Central memory CD4-positive, alpha-beta T cell (primary cell): ENCODE measurements at regions not wholly inside any gene's neighbourhood (a gene's known extent, or its start where the extent isn't known, plus 50 kb on each side); places are given as distances from the start of the nearest gene placed in this dataset.
"Not testable (repeated sequence)": the region's sequence is repeated elsewhere in the genome, so short reads cannot be mapped to it uniquely, and the experiment has no call there.

Experiments
- DNase-seq: peaks from one replicate; pipeline ENCODE4 v3.0.0; 2022

DNA sequence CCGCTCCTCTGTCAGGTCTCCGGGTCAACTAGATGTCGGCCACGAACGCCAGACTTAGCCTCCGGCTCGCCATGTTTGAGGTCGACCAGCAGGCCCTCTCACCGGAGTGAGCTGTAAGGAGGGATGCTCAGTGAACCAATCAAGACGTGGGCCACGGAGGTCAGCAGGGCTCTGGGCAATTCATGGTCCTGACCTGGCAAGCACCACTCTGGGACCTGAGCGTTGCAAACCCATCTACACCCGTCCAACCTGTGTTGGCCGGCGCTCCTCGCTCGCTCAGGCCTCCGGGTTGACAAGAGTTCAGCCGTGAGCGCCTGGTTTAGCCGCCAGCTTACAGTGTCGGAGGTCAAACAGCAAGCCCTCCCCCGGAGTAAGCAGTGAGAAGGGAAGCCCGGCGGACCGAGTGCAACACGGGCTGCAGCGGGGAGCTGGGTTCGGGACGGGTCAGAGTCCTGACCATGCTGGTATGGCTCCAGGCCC, 1361.9 kb downstream of the UQCRFS1 start:
- no peak for DNase-seq

DNA sequence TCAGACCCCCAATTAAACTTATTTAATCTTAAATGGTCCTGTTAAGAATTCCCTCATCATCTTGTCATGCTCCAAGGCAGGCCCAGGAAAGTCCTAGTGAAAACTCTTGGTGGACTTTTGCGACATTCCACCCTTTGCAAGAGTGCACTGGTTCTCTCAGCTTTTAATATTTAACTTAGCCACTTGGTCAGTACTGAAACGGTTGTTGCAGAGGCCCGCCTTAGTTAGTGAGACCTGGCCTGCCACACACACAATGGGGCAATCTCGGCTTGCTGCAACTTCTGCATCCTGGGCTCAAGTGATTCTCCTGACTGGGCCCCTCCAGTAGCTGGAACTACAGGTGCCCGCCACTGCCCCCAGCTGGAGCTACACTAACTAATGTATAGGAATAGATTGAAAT, 1366.0 kb downstream of the UQCRFS1 start:
- DNase-seq = no peak

DNA sequence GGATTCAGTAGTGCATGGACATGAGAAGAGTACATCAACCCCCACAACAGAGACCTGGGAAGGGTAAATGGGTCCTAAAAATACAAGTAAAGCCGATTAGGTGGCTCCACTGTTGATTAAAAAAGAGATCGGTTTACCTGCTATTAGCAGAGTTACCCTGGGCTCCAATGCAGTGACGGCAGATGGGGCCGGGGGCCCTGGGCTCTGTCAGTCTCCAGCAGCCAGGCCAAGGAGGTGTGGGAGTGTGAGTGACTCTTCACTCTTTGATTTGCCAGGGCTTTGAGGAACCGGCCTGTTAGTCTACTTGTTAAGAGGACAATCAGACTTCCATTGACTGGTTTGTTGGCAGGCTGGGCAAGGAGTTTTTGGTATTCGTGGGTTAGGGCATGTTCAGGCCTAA, 1368.7 kb downstream of the UQCRFS1 start:
- DNase-seq = no peak

DNA sequence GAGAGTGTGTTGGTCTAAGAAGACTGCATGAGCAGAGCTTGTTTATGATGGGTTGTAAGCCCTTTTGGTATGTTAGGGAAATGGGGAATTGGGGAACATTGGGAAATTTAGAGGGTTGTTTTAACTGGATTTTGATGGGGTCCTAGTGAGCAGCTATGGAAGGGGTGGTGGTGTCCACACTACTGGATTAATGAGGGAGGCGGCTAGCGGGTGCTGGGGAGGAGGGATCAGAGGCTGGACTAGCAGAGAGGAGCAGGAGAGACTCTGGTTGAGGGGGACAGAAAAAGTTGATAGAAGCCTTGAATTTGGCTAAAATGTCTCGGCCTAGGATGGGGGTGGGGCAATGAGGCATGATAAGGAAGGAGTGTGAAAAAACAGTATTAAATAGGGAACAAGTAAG, 1369.1 kb downstream of the UQCRFS1 start:
- no peak for DNase-seq

DNA sequence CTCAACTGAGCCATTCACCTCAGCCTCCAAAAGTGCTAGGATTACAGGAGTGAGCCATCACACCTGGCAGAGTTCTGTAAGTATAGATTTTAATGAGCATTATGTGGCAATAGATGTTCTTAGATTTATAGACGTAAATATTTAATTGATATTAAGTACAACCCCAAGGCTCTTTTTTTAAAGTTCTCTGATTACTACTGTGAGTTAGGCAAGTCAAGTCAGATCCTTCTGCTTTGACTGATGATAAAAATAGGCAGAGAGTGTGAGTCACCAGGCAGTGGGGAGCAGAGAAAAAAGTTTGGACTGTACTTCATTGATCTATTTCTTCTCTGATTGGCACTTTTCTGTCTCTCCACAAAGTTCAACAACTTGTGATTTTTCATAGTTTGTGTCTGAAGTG, 1379.9 kb downstream of the UQCRFS1 start:
- no peak for DNase-seq

DNA sequence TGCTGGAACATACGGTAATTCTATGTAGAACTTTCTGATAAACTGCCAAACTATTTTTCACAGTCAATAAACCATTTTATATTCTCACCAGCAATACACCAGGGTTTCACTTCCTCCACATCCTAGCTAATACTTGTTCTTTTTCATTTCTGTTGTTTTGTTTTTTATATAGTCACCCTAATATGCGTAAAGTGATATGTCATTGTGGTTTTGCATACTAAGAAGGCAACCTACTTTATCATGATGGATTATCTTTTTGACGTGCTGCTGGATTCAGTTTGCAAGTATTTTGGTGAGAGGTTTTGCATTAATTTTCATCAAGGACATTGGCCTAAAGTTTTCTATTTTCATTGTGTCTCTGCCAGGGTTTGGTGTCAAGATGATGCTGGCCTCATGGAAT, 1384.1 kb downstream of the UQCRFS1 start:
- DNase-seq = no peak

DNA sequence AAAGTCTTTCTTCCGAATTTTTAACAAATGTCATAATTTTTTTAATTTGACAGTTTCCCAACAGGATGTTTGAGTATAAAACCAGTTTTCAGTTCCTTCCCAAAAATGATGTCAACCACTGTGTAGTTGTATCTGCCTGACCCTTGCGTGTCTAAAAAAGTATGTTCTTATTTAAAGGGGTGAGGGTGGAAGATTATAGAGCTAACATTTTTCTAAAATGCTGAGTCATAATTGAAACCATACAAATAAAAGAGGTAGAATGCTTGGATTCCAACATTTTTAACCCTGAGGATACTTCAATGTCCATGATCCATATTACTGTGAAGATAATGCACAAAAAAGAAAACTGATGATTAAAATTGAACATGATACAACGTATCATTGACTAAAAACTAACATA, 1388.8 kb downstream of the UQCRFS1 start:
- DNase-seq = no peak

DNA sequence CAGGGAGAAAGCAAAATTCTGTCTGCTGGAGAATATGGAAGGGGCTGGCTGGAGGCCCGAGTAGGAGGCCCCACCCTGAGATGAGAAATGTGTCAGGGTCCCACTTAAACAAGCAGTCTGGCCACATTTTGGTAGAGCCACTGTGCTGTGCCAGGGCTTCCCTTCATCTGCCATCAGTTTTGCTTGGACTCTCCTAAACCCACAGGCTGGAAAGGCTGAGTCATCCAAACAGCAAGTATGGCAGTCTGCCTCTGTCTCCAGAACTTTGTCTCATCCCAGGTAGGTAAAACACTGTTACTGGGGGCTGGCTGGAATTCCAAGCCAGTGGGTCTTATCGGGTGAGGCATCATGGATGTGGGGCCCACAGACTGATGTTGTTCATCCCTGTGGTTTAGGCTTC, 1390.6 kb downstream of the UQCRFS1 start:
- DNase-seq = no peak

DNA sequence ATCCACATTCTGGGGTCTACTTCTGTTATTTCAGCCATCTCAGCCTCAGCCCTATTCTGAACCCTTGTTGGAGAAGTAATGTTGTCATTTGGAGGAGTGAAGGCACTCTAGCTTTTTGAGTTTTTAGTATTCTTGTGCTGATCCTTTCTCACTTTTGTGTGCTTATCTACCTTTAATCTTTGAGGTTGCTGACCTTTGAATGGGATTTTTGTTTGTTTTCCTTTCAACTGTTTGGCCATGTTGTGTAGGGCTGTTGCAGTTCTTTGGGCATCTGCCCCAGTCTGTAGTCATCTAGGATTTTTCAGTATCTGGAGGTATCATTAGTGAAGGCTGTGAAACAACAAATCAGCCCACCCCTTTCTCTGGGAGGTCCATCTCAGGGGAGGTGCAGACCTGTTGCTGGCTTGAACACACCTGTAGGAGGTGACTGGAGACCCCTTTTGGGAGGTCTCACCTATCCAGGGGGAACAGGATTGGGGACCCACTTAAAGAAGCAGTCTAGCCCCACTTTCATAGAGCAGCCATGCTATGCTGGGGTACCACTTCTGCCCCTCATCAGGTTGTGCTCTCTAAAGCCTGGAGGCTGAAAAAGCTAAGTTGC, 1391.4 kb downstream of the UQCRFS1 start:
- DNase-seq = no peak

DNA sequence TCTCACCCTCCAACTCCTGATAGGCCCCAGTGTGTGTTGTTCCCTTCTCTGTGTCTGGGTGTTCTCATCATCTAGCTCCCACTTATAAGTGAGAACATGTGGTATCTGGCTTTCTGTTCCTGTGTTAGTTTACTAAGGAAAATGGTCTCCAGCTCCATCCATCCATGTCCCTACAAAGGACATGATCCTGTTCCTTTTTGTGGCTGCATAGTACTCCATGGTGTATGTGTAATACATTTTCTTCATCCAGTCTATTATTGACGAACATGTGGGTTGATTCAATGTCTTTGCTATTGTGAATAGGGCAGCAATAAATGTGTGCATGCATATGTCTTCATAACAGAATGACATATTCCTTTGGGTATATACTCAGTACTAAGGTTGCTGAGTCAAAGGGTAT, 1397.0 kb downstream of the UQCRFS1 start:
- no peak for DNase-seq

DNA sequence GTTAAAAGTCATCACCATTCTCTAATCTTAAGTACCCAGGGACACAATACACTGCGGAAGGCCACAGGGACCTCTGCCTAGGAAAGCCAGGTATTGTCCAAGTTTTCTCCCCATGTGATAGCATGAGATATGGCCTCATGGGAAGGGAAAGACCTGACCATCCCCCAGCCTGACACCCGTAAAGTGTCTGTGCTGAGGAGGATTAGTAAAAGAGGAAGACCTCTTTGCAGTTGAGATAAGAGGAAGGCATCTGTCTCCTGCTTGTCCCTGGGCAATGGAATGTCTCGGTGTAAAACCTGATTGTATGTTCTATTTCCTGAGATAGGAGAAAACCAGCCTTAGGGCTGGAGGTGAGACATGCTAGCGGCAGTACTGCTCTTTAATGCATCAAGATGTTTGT, 1398.1 kb downstream of the UQCRFS1 start:
- DNase-seq = not testable (repeated sequence)

DNA sequence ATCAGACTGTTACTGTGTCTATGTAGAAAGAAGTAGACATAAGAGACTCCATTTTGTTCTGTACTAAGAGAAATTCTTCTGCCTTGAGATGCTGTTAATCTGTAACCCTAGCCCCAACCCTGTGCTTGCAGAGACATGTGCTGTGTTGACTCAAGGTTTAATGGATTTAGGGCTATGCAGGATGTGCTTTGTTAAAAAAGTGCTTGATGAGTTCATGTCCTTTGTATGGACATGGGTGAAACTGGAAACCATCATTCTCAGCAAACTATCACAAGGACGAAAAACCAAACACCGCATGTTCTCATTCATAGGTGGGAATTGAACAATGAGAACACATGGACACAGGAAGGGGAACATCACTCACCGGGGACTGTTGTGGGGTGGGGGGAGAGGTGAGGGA, 1398.7 kb downstream of the UQCRFS1 start:
- DNase-seq = not testable (repeated sequence)

DNA sequence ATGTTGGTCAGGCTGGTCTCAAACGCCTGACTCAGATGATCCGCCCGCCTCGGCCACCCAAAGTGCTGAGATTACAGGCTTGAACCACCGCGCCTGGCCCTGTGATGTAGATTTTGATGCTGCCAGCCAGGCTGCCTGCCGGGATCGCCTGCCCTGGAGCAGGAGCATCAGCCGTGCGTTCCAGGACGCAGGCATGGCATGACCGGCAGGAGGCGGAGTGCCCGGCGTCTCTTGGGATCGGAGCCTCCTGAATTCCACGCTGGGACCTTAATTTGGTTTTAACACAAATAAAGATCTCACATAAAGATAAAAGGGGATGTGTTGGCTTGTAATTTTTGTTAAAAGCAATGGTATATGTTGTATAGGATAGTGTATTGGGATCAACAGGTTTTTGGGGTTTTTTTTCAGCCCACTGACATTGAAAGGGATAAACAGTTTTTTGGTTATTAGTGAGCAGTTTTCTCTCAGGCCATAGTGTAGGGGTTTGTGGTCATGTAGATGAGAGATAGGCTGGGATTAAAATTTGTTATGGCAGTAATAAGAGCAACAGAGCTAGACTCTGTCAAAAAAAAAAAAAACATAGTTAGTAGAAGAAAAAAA, 1406.4 kb downstream of the UQCRFS1 start:
- no peak for DNase-seq

DNA sequence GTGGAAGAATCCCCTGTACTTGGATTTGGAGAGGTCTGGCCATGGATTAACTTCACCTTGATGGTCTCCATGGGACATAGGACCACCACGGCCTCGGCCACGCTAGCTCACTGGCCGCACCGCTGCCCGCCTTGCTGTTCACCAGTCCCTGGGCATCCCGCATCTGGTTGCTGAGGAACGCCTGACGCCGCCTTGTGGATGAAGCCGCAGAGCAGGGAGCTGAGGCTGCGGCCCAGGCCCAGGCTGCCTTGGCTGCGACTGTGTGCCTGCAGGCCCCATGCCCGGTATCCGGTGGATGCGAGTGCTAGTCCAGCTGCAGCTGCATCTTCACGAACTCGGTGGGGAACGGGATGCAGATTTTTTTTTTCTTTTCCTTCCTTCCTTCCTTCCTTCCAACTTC, 1407.1 kb downstream of the UQCRFS1 start:
- DNase-seq = no peak

DNA sequence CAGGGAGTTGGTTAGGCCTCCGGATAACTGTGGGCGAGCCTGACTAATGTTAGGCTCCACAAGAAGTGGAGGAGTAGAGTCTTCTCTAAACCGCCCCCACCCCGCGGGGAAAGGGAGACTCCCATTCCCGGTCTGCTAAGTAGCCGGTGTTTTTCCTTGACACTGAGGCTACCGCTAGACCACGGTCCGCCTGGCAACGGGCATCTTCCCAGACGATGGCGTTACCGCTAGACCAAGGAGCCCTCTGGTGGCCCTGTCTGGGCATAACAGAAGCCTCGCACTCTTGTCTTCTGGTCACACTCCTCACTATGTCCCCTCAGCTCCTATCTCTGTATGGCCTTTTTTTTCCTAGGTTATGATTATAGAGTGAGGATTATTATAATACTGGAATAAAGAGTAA, 1410.7 kb downstream of the UQCRFS1 start:
- not testable (repeated sequence) for DNase-seq

DNA sequence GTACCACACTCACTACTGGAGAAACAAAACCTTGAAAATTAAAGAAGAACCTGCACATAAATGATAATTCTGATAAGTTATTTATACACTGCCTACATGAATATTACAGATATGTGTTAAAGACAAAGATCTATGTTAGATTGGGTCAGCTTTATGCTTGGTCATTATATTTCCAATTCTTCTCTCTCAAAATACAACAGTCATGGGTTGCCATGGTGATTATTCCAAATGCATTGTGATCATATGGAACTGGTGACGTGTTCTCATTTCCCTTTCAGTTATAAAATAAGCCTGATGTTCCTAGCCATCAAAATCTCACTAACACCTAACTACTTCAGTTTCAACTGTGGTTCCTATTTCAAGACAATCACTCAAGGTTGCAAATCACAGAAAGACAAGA, 1416.4 kb downstream of the UQCRFS1 start:
- no peak for DNase-seq

DNA sequence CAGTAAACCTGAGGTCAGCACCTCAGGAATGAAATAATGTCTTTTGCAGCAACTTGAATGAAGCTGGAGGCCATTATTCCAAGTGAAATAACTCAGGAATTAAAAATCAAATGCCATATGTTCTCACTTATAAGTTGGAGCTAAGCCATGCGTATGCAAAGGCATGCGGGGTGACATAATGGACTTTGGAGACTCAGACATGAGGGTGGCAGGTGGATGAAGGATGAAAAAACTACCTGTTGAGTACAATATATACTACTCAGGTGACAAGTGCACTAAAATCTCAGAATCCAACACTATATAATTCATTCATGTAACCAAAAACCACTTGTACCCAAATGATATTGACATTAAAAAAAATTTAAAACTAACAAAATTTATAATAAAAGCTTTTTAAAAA, 1416.9 kb downstream of the UQCRFS1 start:
- DNase-seq = no peak

DNA sequence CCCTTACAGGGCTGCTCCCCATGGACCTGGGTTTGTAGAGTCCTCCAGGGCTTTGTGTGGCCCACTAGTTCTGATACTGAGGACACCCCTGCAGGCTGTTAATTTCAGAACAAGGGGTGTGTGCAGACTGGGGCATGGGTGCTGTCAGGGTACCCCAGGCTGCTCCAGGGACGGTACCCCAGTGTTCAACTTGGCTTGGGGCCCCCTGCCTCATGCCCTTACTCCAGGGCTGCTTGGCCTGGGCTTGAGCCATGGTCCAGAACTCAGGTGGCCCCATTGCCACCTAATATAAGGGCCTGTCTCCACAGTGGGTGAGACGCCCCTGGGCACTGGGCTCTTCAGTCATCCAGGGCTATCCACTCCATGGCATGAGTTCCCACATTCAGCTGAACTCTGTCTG, 1417.6 kb downstream of the UQCRFS1 start:
- no peak for DNase-seq

DNA sequence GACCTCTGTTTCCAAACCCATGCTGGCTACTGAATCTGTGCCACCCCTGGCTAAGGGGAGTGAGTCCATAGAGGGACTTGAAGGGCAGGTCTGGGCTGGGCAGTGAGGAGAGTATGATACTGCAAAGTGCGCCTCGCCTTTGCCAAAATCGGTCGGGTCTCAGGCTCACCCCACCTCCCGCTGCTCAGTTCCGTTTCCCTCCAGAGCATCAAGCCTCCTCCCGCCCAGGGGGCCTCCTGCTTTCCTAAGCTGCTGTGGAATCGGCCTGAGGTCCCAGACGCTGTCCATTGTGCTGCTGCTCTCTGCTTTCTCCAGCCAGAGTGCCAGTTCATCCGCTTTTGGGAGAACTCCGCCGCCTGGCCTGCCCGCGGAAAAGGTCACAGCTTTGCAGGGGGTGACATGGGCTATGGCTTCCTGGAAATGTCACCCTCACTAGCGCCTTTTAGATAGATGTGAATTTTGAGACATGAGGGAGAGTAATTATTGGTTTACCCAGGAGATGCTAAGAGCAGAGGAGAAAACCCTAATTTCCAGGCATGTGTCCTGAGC, 1418.4 kb downstream of the UQCRFS1 start:
- no peak for DNase-seq

DNA sequence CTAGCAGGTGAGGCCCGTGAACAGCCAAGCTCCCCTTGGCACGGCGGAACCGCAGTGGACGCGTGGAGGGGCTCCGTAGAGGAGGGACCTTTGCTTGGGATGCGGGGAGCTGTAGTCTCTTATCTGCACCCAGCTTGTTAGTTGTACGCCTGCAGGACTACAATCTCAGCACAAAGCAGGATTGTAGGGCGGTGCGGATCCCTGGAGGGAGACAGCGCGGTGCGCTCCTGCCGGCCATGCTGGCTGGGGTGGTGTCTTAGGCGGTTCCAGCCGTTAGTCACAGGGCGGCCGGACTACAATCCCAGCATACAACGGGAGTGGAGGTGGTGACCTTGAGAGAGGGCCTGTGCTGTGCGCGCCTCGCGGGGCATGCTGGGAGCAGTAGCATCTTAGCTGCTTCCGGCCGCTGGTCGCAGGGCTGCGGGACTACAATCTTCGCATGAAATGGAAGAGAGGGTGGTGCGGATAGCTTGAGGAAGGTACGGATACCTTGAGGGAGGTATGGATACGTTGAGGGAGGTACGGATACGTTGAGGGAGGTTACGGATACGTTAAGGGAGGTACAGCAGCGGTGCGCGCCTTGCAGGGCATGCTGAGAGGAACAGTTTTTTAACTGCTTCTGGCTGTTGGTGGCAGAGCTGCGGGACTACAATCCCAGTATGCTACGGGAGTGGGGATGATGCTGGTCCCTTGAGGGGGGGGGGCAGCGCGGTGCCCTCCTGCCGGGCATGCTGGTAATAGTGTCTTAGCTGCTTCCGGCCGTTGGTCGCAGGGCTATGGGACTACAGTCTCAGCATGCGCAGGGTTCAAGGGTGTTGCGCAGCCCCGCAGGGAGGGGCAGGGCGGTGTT, 1419.1 kb downstream of the UQCRFS1 start:
- peak; percentile 90 for DNase-seq

DNA sequence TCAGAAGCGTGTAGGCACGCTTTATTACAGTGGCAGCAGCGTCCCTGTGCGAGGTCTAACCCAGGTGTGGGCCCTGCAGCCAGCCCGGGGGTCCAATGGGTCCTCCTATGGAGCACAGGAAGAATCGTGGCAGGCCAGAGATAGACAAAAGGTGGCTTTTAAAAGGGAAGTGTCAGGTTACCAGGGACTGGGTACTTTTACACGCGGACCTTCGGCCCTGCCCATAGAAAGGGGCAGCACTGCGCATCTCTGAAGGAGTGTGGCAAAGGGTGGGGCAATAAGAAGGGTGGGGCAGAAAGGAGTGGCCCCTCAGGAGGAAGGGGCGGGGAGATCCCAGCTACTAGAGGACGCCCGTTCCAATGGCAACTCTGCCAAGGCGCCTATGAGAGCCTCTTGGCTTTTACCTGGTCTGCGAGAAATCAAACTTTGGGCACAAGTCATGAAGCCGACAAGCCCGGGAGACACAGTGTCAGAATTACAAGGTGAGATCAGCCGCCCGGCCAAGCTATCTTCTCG, 1419.8 kb downstream of the UQCRFS1 start:
- DNase-seq = no peak

DNA sequence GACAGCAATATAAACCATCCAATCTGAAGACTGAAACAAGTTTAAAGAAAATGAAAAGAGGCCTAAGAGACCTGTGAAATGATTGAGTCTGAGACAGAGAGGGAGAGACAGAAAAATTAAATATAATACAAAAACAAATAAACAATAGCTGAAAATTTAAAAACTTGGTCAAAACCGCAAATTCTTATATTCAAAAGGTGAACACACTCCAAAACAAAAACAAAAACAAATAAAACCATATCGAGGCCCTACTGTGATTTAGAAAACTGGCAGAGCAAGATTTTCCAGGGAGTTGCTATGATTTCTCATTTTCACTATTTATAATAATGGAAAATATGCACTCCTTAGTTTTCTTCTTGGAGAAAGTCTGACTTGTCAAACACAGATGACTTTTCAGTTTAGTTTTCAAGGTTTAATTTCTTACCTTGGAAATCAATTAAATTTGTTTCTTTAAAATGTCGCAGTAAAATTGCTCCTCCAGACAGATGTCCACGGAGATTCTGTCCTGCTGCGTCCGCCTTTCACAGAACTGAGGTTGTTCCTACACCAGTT, 1420.3 kb downstream of the UQCRFS1 start:
- no peak for DNase-seq

DNA sequence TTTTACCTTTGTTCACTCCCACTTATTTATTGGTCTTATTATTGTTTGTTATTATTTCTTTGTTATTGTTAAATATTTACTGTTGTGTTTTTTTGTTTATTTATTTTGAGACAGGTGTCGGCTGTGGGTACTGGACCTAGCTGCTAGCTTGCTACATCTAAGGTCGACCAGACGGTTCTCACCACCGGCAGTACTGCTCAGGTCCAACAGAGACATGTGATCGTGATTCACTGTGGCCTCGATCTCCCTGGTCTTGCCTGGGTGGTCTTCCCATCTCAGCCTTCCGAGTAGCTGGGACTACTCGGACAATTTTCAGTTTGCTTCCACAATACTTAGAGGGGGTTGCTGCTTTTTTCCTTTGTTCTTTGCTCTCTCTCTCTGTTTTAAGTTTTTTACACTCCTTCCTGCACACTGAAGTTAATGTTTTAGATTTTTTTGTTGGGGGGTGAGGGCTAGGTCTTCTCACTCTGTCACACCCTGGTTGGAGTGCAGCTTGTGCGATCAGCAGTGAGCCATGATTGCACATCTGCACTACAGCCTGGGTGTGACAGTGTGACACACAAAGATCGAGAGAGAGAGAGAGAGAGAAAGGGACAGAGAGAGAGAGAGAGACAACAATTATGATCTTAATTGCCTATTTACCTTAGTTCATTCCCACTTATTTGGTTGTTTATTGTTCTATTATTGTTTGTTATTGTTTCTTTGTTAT, 1432.4 kb downstream of the UQCRFS1 start:
- no peak for DNase-seq
